ENCODE measurements at regions not wholly inside any gene's neighbourhood (a gene's known extent, or its start where the extent isn't known, plus 50 kb on each side); places are given as distances from the start of the nearest gene placed in this dataset.
"Not testable (repeated sequence)": the region's sequence is repeated elsewhere in the genome, so short reads cannot be mapped to it uniquely, and the experiment has no call there.

- no peak for DNase-seq (ENCODE audit: low read depth)
These were observed 302.7 kb downstream of the SFMBT2 start for GRCh38 chr10:7108141-7108540.

- no peak for DNase-seq (ENCODE audit: low read depth)
These were observed 303.5 kb downstream of the SFMBT2 start for GRCh38 chr10:7107285-7107684.

GRCh38 chr10:7104379-7104778 is 306.5 kb downstream of the SFMBT2 start:
- not testable (repeated sequence) for DNase-seq (ENCODE audit: low read depth)

GRCh38 chr10:7102557-7103349 is 308.1 kb downstream of the SFMBT2 start:
- no peak for DNase-seq (ENCODE audit: low read depth)

- no peak for DNase-seq (ENCODE audit: low read depth)
These were observed 308.8 kb downstream of the SFMBT2 start for GRCh38 chr10:7102084-7102483.

DNA sequence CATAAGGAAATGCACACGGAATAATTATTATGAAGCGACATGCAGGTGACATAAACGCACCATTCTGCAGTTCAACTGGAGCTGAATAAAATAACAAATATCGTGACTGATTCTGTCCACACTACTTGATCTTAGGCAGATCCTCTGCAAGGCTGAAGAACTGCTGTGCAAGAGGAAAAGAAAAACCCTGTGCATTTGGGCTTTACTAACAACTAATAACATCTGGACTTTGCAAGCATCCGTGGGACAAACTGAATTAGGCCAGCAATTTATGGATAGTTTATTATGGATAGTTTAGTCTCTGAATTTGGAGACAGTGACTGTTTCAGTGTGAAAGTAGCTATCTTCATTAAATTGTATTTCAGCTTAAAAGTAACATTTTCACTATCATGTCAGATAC is 309.4 kb downstream of the SFMBT2 start:
- DNase-seq (ENCODE audit: low read depth): no peak

GRCh38 chr10:7100032-7100702 is 310.7 kb downstream of the SFMBT2 start:
- DNase-seq (ENCODE audit: low read depth): no peak

GRCh38 chr10:7098160-7098762 is 312.6 kb downstream of the SFMBT2 start:
- no peak for DNase-seq (ENCODE audit: low read depth)

DNA sequence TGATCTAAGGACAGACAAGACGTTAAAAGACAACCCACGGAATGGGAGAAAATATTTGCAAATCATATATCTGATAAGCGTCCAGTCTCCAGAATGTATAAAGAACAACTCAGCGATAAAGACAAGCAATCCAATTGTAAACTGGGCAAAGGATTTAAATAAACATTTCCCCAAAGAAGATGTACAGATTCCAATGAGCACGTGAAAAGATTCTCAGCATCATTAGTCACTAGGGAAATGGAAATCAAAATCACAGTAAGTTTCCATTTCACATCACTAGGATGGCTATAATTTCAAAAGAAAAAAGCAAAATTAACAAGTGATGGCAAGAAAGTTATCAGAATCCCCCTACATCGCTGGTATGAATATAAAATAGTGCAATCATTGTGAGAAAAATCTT is 316.1 kb downstream of the SFMBT2 start:
- DNase-seq (ENCODE audit: low read depth): no peak

- DNase-seq (ENCODE audit: low read depth): no peak
These were observed 317.5 kb downstream of the SFMBT2 start for GRCh38 chr10:7093368-7093767.

GRCh38 chr10:7092603-7093002 is 318.2 kb downstream of the SFMBT2 start:
- DNase-seq (ENCODE audit: low read depth): no peak

DNA sequence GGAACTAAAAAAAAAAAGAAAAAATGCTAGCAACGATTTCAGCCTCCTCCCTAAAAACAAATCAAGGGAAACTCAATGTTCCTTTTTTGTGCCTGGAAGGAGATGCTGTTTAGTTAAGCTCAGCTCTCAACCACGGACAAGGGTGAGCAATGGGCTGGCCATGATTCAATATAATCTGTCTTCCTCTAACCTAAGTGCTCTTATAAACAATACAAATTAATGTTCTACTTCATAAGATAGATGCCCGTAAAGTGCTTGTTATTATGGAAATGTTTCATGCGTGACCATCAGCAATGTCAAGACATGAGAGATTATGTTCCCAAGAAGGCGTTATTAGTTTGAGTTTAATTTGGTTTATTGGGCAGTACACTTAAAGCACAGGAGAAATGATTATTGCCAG is 320.3 kb downstream of the SFMBT2 start:
- DNase-seq (ENCODE audit: low read depth): no peak

DNA sequence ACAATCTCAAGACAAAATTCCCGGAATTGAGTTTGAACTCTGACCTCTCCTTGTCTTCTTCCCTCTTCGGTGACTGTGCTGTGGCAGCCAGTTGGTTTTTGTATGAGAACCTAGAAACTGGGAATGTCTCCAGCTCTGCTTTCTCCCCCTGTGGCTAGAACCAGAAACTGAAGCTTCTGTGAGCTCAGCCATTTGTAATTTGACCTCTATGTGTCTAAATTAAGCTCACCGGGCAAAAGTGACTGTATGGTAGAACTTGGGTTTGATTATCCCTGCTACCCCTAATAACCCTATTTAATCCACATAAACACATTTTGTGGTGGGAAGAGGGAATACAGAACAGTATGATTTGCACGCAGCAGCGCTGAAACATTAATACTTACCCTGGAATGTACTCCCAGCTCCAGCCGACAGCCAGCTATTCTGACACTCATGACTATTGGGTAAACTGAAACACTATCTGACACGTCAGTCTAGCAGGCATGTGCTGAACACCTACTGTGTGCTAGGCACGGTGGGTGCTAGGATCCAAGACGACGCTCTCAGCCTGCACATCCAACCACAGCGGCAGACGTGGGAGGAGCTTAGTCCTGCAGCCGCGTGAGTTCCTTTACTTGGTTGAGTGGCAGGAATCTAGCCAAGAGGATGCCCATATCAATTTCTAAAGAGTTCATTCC is 324.8 kb downstream of the SFMBT2 start:
- DNase-seq (ENCODE audit: low read depth): no peak

DNA sequence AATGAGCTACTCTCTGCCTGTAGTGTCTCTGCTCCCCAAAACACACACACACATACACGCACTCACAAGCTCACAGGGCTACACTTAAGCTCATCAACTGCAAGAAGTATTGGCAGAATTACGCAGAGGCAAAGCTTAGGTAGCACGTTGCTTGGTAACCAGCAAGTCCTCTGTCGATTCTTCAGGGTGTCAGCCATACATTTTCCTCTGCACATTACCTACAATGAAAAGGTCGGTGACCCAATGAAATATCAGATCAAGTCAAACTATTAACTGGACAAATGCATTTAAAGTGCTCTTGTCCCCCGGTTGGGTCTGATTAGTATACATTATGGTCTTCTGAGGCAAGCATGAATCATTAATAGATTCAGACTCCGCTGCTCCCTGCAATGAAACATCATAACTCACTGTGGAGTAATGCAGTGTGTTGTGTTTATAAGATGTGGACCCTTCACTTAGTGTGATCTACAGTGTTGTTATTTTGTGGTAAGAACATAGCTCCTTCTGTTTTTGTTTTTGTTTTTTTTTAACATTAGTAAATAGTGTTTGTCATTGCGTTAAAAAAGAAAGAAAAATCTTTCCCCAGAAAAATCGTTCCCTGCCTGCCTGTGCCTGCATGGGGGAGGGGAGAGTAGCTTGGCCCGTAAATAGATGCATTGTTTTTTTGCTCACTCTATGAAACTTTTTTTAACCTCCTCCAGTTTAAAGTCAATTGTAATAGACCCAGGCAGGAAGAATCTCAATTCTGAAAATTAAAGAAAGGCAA is 325.5 kb downstream of the SFMBT2 start:
- DNase-seq (ENCODE audit: low read depth): no peak

DNA sequence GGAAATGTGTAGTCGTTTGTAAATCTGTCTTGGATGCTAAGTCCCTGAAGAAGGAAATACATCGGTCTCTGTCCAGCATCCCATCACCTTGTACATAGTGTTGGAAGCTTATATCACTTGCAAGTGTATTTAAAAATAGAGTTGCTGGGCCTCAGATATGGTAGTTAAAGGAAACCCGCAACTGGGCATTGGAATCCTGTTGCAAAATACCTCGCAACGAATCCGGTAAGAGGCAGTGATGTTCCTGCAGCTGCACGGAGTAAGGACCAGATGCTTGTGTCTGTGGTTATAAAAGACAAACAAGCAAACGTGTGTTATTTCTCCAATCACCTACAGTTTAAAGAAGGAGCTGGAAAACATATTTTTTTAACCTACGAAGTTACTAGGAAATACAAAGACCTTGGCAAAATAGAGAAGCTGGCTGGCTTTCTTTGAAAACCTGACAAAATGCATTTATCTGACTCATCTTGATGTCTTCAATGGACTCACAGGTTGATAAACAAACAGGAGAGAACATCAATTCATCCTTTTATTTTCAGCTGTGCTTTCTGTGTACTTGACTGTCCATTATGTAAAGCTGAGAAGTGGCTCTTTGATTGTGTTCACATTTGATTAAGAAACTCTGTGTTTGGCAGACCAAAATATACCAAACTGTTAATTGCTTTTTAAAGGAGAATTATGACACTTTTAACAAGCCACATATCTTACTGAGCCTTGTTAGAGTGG is 326.4 kb downstream of the SFMBT2 start:
- no peak for DNase-seq (ENCODE audit: low read depth)

GRCh38 chr10:7082967-7083366 is 327.9 kb downstream of the SFMBT2 start:
- no peak for DNase-seq (ENCODE audit: low read depth)

DNA sequence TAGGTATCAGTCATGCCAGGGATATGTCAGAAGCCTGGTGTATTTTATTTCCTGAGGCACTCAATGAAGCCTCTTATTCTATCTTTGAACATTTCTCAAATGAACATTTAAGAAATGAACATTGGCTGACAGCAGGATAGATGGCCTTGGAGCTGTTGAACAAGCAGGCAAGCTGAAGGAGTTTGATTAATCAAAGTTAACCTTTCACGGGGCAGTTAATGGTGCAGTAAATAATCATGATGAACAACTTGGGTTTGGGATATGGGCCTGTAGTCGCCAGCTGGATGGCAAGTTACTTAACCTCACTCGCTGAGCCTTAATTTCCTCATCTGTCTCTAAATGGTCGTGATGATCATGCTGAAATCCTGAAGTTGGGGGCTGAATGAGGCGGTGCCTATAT is 333.0 kb downstream of the SFMBT2 start:
- no peak for DNase-seq (ENCODE audit: low read depth)

DNA sequence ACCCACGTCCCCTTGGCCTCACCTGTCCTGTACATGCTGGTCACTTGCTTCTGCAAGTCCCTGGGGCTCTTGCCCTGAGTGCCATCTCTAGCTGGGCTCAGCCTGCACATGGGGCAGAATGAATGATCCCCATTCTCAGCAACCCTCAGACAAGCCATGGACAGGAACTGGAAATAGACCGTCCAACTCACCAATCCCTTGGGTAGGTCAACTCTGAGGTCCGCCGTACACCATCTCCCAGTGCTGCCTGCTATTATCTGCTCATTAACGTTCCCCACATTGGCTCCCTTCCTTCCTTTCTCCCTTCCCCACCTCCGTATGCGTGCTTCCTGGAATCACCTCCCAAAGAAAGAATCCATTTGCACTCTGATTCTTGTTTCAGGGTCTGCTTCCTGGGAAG is 335.0 kb downstream of the SFMBT2 start:
- DNase-seq (ENCODE audit: low read depth): no peak

- no peak for DNase-seq (ENCODE audit: low read depth)
These were observed 335.7 kb downstream of the SFMBT2 start for GRCh38 chr10:7075110-7075509.

DNA sequence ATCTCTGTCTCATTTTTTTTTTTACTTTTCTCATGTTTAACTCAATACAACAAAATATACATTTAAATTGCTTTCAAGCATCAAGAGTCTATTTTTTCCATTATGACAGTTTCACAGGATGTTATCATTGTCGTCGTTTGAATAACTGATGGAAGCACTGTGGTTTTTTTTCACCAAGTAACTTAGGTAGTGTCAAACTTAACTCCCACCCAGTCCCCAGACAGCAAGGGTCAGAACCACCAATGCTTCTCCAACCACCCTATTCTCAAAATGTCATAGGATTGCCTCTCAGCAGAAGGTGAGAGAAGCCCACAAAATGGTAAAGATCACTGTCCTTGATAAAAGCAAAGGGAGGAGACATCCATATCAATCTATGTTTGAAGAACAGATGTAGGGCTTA is 339.4 kb downstream of the SFMBT2 start:
- DNase-seq (ENCODE audit: low read depth): no peak

DNA sequence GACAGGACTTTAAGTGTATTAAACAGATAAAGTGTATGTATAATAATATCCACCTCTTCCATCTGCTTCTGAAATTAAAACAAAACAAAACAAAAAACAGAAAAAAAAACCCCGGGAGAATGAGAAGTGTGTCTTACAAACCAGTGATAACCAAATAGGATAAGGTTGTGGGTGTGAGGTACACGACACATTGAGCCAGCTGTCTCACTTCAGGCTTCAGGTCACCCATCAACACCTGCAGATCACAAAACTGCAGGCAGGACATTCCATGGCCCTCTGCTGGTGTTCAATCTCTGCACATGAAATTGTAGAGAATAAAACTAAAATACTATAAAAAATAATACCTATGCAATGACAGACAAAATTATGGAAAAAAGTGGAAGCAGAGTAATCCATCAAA is 339.9 kb downstream of the SFMBT2 start:
- no peak for DNase-seq (ENCODE audit: low read depth)

Measured in activated gamma-delta T cell treated with anti-CD3 and anti-CD28 coated beads, Interleukin-2, amount 50 U/mL, for 16 hours (primary cell).